Endothelial cell (in vitro differentiated cells): ENCODE measurements at regions not wholly inside any gene's neighbourhood (a gene's known extent, or its start where the extent isn't known, plus 50 kb on each side); places are given as distances from the start of the nearest gene placed in this dataset.

Source experiments
- DNase-seq: peaks from one replicate; pipeline ENCODE4 v3.0.0; 2021; ENCODE audit warnings: low spot score
- H3K27ac Mint-ChIP-seq: one replicate; pipeline ENCODE4 v1.8.0; 2021; ENCODE audit warnings: mixed read lengths, inconsistent platforms; ENCODE audit not compliant: unreplicated experiment
- H3K27me3 Mint-ChIP-seq: one replicate; pipeline ENCODE4 v1.8.0; 2021; ENCODE audit warnings: mild to moderate bottlenecking, moderate library complexity, mixed read lengths, inconsistent platforms; ENCODE audit not compliant: unreplicated experiment
- H3K36me3 Mint-ChIP-seq: one replicate; pipeline ENCODE4 v1.8.0; 2021; ENCODE audit warnings: mild to moderate bottlenecking, low read depth, mixed read lengths, inconsistent platforms; ENCODE audit not compliant: unreplicated experiment
- H3K4me1 Mint-ChIP-seq: one replicate; pipeline ENCODE4 v1.8.0; 2021; ENCODE audit warnings: mild to moderate bottlenecking, mixed read lengths, inconsistent platforms; ENCODE audit not compliant: unreplicated experiment
- H3K4me3 Mint-ChIP-seq: one replicate; pipeline ENCODE4 v1.8.0; 2021; ENCODE audit warnings: mild to moderate bottlenecking, mixed read lengths, inconsistent platforms; ENCODE audit not compliant: unreplicated experiment
- H3K9me3 Mint-ChIP-seq: one replicate; pipeline ENCODE4 v1.8.0; 2021; ENCODE audit warnings: mixed read lengths, inconsistent platforms; ENCODE audit not compliant: unreplicated experiment
- TF ChIP-seq, protein P1 (sequence below): fragments of 200-600 bp; sonication (generic); IDR thresholded peaks from one replicate; pipeline ENCODE4 v1.5.0; 2021; ENCODE audit warnings: antibody characterized with exemption; ENCODE audit not compliant: unreplicated experiment

- TF ChIP-seq, protein P1, sequence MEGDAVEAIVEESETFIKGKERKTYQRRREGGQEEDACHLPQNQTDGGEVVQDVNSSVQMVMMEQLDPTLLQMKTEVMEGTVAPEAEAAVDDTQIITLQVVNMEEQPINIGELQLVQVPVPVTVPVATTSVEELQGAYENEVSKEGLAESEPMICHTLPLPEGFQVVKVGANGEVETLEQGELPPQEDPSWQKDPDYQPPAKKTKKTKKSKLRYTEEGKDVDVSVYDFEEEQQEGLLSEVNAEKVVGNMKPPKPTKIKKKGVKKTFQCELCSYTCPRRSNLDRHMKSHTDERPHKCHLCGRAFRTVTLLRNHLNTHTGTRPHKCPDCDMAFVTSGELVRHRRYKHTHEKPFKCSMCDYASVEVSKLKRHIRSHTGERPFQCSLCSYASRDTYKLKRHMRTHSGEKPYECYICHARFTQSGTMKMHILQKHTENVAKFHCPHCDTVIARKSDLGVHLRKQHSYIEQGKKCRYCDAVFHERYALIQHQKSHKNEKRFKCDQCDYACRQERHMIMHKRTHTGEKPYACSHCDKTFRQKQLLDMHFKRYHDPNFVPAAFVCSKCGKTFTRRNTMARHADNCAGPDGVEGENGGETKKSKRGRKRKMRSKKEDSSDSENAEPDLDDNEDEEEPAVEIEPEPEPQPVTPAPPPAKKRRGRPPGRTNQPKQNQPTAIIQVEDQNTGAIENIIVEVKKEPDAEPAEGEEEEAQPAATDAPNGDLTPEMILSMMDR, result no peak
- Mint-ChIP-seq H3K36me3 (no peaks in the 10 kb centered on the region), H3K27me3 (peaks cover 2% of the 10 kb centered on the region), H3K27ac (no peak overlapping the region), H3K4me3 (no peak overlapping the region), H3K9me3 (no peaks in the 10 kb centered on the region), H3K4me1 (peaks cover 19% of the 10 kb centered on the region)
- DNase-seq, result no peak
Observed at GRCh38 chr3:72453706-72454105, 394.5 kb downstream of the SHQ1 start.

DNA sequence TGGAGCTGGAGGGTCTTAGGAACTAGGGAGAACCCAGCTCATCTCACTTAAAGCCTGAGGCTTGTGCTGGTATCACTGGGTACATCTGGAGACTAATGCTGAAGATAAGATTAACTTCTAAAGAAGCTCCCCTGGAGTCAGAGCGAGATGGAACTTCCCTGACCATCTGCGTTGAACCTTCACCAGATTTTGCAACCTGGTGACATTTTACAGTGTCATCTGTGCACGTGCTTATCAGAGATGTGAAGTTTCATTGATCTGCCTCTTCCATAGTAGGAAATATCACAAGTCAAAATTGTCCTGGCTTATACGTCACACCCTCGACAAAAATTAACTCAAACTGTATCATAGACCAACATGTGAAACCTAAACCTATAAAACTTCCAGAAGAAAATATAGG, 395.5 kb downstream of the SHQ1 start:
- H3K4me3 Mint-ChIP-seq, result no peak overlapping the region
- no peaks in the 10 kb centered on the region for H3K9me3 Mint-ChIP-seq
- no peak for DNase-seq
- no peaks in the 10 kb centered on the region for H3K36me3 Mint-ChIP-seq
- TF ChIP-seq, protein P1, result no peak
- peaks cover 14% of the 10 kb centered on the region for H3K4me1 Mint-ChIP-seq
- H3K27ac Mint-ChIP-seq, result no peak overlapping the region
- peaks cover 5% of the 10 kb centered on the region for H3K27me3 Mint-ChIP-seq

DNA sequence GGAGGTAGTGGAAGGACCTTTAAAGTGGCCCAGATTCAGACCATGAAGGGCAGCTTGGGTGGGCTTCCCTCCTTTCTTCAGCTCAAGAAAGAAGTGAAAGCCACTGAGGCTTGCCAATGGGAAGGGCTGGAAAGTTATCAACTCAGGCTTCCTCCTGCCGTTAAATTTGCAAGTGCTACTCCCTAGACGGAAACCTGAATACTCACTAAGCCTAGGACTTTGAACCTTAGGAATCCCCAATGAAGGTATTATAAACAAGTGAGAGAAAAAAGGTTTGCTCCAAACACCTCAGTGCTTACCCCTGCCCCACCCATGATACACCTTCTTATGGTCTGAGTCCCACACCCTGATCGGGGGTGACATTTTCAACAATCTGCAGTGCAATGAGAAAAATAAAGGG, 396.4 kb downstream of the SHQ1 start:
- Mint-ChIP-seq H3K27ac (no peak overlapping the region), H3K9me3 (no peaks in the 10 kb centered on the region), H3K27me3 (peaks cover 8% of the 10 kb centered on the region), H3K4me1 (peaks cover 14% of the 10 kb centered on the region), H3K4me3 (no peak overlapping the region), H3K36me3 (no peaks in the 10 kb centered on the region)
- TF ChIP-seq, protein P1, result no peak
- no peak for DNase-seq

- H3K4me3 Mint-ChIP-seq, result no peak overlapping the region
- H3K27ac Mint-ChIP-seq, result no peak overlapping the region
- H3K4me1 Mint-ChIP-seq, result peaks cover 17% of the 10 kb centered on the region
- peaks cover 9% of the 10 kb centered on the region for H3K36me3 Mint-ChIP-seq
- H3K9me3 Mint-ChIP-seq, result no peaks in the 10 kb centered on the region
- TF ChIP-seq, protein P1, result no peak
- peaks cover 12% of the 10 kb centered on the region for H3K27me3 Mint-ChIP-seq
- DNase-seq, result no peak
Observed at GRCh38 chr3:72449551-72449950, 398.7 kb downstream of the SHQ1 start.

GRCh38 chr3:72448858-72449257, 399.4 kb downstream of the SHQ1 start:
- Mint-ChIP-seq H3K27me3 (peaks cover 12% of the 10 kb centered on the region), H3K4me1 (peaks cover 24% of the 10 kb centered on the region), H3K4me3 (peak overlapping the region; percentile 29), H3K36me3 (peaks cover 12% of the 10 kb centered on the region), H3K9me3 (no peaks in the 10 kb centered on the region), H3K27ac (no peak overlapping the region)
- TF ChIP-seq, protein P1, result no peak
- no peak for DNase-seq
